Tibial nerve (tissue), 4 donors: ENCODE measurements at regions not wholly inside any gene's neighbourhood (a gene's known extent, or its start where the extent isn't known, plus 50 kb on each side); places are given as distances from the start of the nearest gene placed in this dataset.

Source experiments
- DNase-seq, 2 donors: peaks; one replicate each; pipeline ENCODE4 v3.0.0-alpha.2; 2019; ENCODE audit warnings: low spot score in 2 of 2
- H3K27ac ChIP-seq, 4 donors: fragments of 200-600 bp; sonication (generic) in 3 of 4; one replicate each; pipeline ENCODE4 v1.5.1; 2017 to 2019; ENCODE audit warnings: mild to moderate bottlenecking in 1 of 4
- H3K27me3 ChIP-seq, 2 donors: fragments of 200-600 bp; sonication (generic) in 1 of 2; one replicate each; pipeline versions ENCODE4 v1.5.1 to v1.6.0; 2017 to 2019
- H3K36me3 ChIP-seq, 3 donors: fragments of 200-600 bp; sonication (generic); one replicate each; pipeline ENCODE4 v1.5.1; 2018 to 2019
- H3K4me1 ChIP-seq, 4 donors: fragments of 200-600 bp; sonication (generic) in 3 of 4; one replicate each; pipeline ENCODE4 v1.5.1; 2017 to 2019
- H3K4me3 ChIP-seq, 4 donors: fragments of 200-600 bp; sonication (generic) in 3 of 4; one replicate each; pipeline ENCODE4 v1.5.1; 2017 to 2019; ENCODE audit warnings: mild to moderate bottlenecking in 1 of 4, moderate library complexity in 1 of 4
- H3K9me3 ChIP-seq, 4 donors: fragments of 200-600 bp; sonication (generic) in 3 of 4; one replicate each; pipeline ENCODE4 v1.5.1; 2017 to 2019
- CTCF ChIP-seq, 5 experiments: fragments of 200-600 bp in 3 of 5; fragments of 450-650 bp in 2 of 5; sonication (generic) in 3 of 5; IDR thresholded peaks; one replicate each; pipeline ENCODE4 v1.5.1; 2016 to 2019; ENCODE audit warnings: antibody characterized with exemption in 5 of 5, mild to moderate bottlenecking in 3 of 5, moderate library complexity in 2 of 5
- EP300 ChIP-seq, 2 donors: sonication (generic); formaldehyde crosslinking; IDR thresholded peaks; one replicate each; pipeline ENCODE4 v1.6.1; 2017; ENCODE audit warnings: antibody characterized with exemption in 2 of 2, mild to moderate bottlenecking in 1 of 2
- POLR2A ChIP-seq, 2 donors: fragments of 450-650 bp; IDR thresholded peaks; one replicate each; pipeline ENCODE4 v1.6.1; 2017; ENCODE audit warnings: antibody characterized with exemption in 2 of 2, mild to moderate bottlenecking in 2 of 2, moderate library complexity in 2 of 2
- WGBS, 2 donors: methylation state at CpG; one replicate each; pipeline ENCODE4 v1.1.5; 2018; 5-methylcytosine and 5-hydroxymethylcytosine counted together

DNA sequence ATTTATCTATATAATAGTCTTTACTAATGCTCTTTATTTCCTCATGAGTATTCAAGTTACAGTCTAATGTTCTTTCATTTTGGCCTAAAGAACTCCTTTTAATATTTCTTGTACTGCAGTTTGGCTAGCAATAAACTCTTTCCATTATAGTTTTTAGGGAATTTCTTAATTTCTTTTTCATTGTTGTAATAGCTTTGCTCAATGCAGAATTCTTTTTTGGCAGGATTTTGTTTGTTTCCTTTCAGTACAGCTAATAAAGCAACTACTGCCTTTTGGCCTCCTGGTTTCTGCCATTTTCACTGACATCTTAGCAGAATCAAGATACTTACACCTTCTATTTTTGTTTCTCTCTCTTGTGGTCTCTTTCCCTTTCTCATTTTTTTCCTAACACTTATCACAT is 390.4 kb upstream of the RGPD4 start:
- DNase-seq: no peak
- H3K27me3 ChIP-seq: no peaks in the 10 kb centered on the region
- no peaks in the 10 kb centered on the region for H3K9me3 ChIP-seq
- H3K27ac ChIP-seq: no peak overlapping the region
- no peak for TF ChIP-seq EP300 (IDR thresholded peaks at IDR 0.05)
- TF ChIP-seq POLR2A (IDR thresholded peaks at IDR 0.05): no peak
- TF ChIP-seq CTCF (IDR thresholded peaks at IDR 0.05): no peak
- H3K36me3 ChIP-seq: no peaks in the 10 kb centered on the region
- no peak overlapping the region for H3K4me3 ChIP-seq
- H3K4me1 ChIP-seq: no peaks in the 10 kb centered on the region

GRCh38 chr2:107437265-107437664 is 389.4 kb upstream of the RGPD4 start:
- no peaks in the 10 kb centered on the region for H3K27me3 ChIP-seq
- no peaks in the 10 kb centered on the region for H3K9me3 ChIP-seq
- no peak for DNase-seq
- H3K36me3 ChIP-seq: no peaks in the 10 kb centered on the region
- no peak overlapping the region for H3K4me3 ChIP-seq
- no peaks in the 10 kb centered on the region for H3K4me1 ChIP-seq
- no peak overlapping the region for H3K27ac ChIP-seq
- TF ChIP-seq POLR2A (IDR thresholded peaks at IDR 0.05) (no peak), CTCF (IDR thresholded peaks at IDR 0.05) (no peak), EP300 (IDR thresholded peaks at IDR 0.05) (no peak)

- H3K27me3 ChIP-seq: no peaks in the 10 kb centered on the region
- H3K4me1 ChIP-seq: no peaks in the 10 kb centered on the region
- H3K36me3 ChIP-seq: no peaks in the 10 kb centered on the region
- no peak overlapping the region for H3K27ac ChIP-seq
- DNase-seq: no peak
- 74 to 76% methylated on average over 2 of the region's 2 CpGs for WGBS, 2 donors
- H3K9me3 ChIP-seq: no peaks in the 10 kb centered on the region
- no peak overlapping the region for H3K4me3 ChIP-seq
- no peak for TF ChIP-seq POLR2A (IDR thresholded peaks at IDR 0.05)
- no peak for TF ChIP-seq CTCF (IDR thresholded peaks at IDR 0.05)
- TF ChIP-seq EP300 (IDR thresholded peaks at IDR 0.05): no peak
These were observed 388.9 kb upstream of the RGPD4 start for GRCh38 chr2:107437807-107438206.

GRCh38 chr2:107448160-107448559 is 378.5 kb upstream of the RGPD4 start:
- Histone ChIP-seq H3K27me3 (no peaks in the 10 kb centered on the region), H3K4me1 (no peaks in the 10 kb centered on the region), H3K9me3 (peaks cover 0 to 4% (median 0%) of the 10 kb centered on the region in 4 donors), H3K27ac (no peak overlapping the region), H3K4me3 (no peak overlapping the region), H3K36me3 (no peaks in the 10 kb centered on the region)
- no peak for DNase-seq
- WGBS, 2 donors: 80 to 88% methylated on average over 1 of the region's 1 CpG
- no peak for TF ChIP-seq EP300 (IDR thresholded peaks at IDR 0.05)
- TF ChIP-seq POLR2A (IDR thresholded peaks at IDR 0.05): no peak
- no peak for TF ChIP-seq CTCF (IDR thresholded peaks at IDR 0.05)

DNA sequence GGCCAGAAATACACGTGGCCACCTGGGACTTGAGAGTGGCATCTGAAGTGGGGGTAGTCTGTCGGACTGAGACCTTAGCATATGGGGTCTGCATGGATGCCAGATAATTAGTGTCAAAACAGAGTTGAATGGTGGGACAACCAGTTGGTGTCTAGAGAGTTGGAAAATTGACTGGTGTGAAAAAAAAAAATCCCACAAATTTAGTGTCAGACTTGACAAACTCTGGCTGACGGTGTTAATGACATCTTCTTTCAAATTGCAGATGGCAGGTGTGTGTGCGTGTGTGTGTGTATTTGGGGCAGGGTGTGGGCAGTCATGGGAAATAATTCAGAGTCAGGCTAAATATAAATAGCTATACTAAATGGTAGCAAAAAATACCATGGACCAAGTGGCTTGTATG is 365.4 kb upstream of the RGPD4 start:
- H3K27me3 ChIP-seq: no peaks in the 10 kb centered on the region
- DNase-seq: no peak
- TF ChIP-seq POLR2A (IDR thresholded peaks at IDR 0.05) (no peak), CTCF (IDR thresholded peaks at IDR 0.05) (no peak), EP300 (IDR thresholded peaks at IDR 0.05) (no peak)
- 57% methylated on average over 4 of the region's 4 CpGs for WGBS, 2 donors
- no peak overlapping the region for H3K27ac ChIP-seq
- H3K4me1 ChIP-seq: no peaks in the 10 kb centered on the region
- no peaks in the 10 kb centered on the region for H3K36me3 ChIP-seq
- no peaks in the 10 kb centered on the region for H3K9me3 ChIP-seq
- no peak overlapping the region for H3K4me3 ChIP-seq
